CD14-positive monocyte (primary cell): ENCODE measurements at regions not wholly inside any gene's neighbourhood (a gene's known extent, or its start where the extent isn't known, plus 50 kb on each side); places are given as distances from the start of the nearest gene placed in this dataset.

Experiments used
- DNase-seq, 3 donors: peaks; one replicate each; pipeline ENCODE4 v3.0.0-alpha.2; 2011 to 2022
- H2AFZ ChIP-seq: 2 replicates; pipeline ENCODE4 v1.6.0; 2012; ENCODE audit warnings: mild to moderate bottlenecking, low read depth, low read length, inconsistent platforms; ENCODE audit not compliant: insufficient read depth, poor library complexity, severe bottlenecking
- H3K27ac ChIP-seq, 2 donors: 1 replicate in 1 of 2; 2 replicates in 1 of 2; pipeline ENCODE4 v1.5.1; 2012 to 2013; ENCODE audit warnings: low read length in 2 of 2, control low read depth in 1 of 2, inconsistent platforms in 1 of 2, low read depth in 1 of 2, mild to moderate bottlenecking in 1 of 2
- H3K27me3 ChIP-seq, 2 donors: one replicate each; pipeline versions ENCODE4 v1.6.0 to v1.6.1; 2011 to 2013; ENCODE audit warnings: low read length in 2 of 2; ENCODE audit not compliant: control insufficient read depth in 2 of 2, insufficient read depth in 2 of 2
- H3K36me3 ChIP-seq, 2 donors: replicated peaks in 1 of 2; 1 replicate in 1 of 2; 2 replicates in 1 of 2; pipeline versions ENCODE4 v1.5.1 to v1.6.1; 2012 to 2013; ENCODE audit warnings: low read length in 2 of 2, control low read depth in 1 of 2, inconsistent platforms in 1 of 2, mild to moderate bottlenecking in 1 of 2; ENCODE audit not compliant: insufficient read depth in 2 of 2, control insufficient read depth in 1 of 2
- H3K4me1 ChIP-seq, 2 donors: 1 replicate in 1 of 2; 2 replicates in 1 of 2; pipeline versions ENCODE4 v1.5.1 to v1.6.1; 2012 to 2013; ENCODE audit warnings: low read length in 2 of 2, control low read depth in 1 of 2, inconsistent platforms in 1 of 2, mild to moderate bottlenecking in 1 of 2, moderate library complexity in 1 of 2; ENCODE audit not compliant: insufficient read depth in 2 of 2, control insufficient read depth in 1 of 2
- H3K4me2 ChIP-seq: replicated peaks from 2 replicates; pipeline ENCODE3; 2012; ENCODE audit warnings: low read length, moderate library complexity, mild to moderate bottlenecking; ENCODE audit not compliant: poor library complexity, severe bottlenecking; ENCODE audit errors: extremely low read depth
- H3K4me3 ChIP-seq, 3 experiments: fragments of 200-600 bp in 1 of 3; sonication (generic) in 1 of 3; replicated peaks in 1 of 3; 1 replicate in 2 of 3; 2 replicates in 1 of 3; pipeline ENCODE4 v1.5.1; 2011 to 2013; ENCODE audit warnings: low read length in 3 of 3, mild to moderate bottlenecking in 3 of 3, control low read depth in 2 of 3, low read depth in 2 of 3, inconsistent platforms in 1 of 3, moderate library complexity in 1 of 3
- H3K79me2 ChIP-seq: 2 replicates; pipeline ENCODE4 v1.6.0; 2012; ENCODE audit warnings: mild to moderate bottlenecking, control low read depth, inconsistent platforms, low read length, moderate library complexity; ENCODE audit not compliant: insufficient read depth
- H3K9ac ChIP-seq: 2 replicates; pipeline ENCODE4 v1.6.0; 2017; ENCODE audit warnings: low read length, mild to moderate bottlenecking; ENCODE audit not compliant: insufficient read depth, poor library complexity, severe bottlenecking
- H3K9me3 ChIP-seq, 2 donors: replicated peaks in 1 of 2; 1 replicate in 1 of 2; 2 replicates in 1 of 2; pipeline versions ENCODE4 v1.5.1 to v1.6.1; 2012 to 2013; ENCODE audit warnings: low read length in 2 of 2, control low read depth in 1 of 2; ENCODE audit not compliant: control insufficient read depth in 1 of 2, insufficient read depth in 1 of 2
- H4K20me1 ChIP-seq: 2 replicates; pipeline ENCODE4 v1.6.0; 2012; ENCODE audit warnings: mild to moderate bottlenecking, low read length, control low read depth, moderate library complexity; ENCODE audit not compliant: insufficient read depth
- H3K27ac Mint-ChIP-seq, 7 donors: one replicate each; pipeline ENCODE4 v1.8.0; 2020; ENCODE audit warnings: mild to moderate bottlenecking in 7 of 7, mixed read lengths in 7 of 7, moderate library complexity in 6 of 7, inconsistent platforms in 2 of 7
- H3K27me3 Mint-ChIP-seq, 3 donors: one replicate each; pipeline ENCODE4 v1.8.0; 2021 to 2022; ENCODE audit warnings: low read depth in 3 of 3, mild to moderate bottlenecking in 3 of 3, mixed read lengths in 3 of 3, moderate library complexity in 3 of 3, inconsistent platforms in 1 of 3
- H3K36me3 Mint-ChIP-seq, 2 donors: one replicate each; pipeline ENCODE4 v1.8.0; 2020; ENCODE audit warnings: mixed read lengths in 2 of 2, inconsistent platforms in 1 of 2, mild to moderate bottlenecking in 1 of 2
- H3K4me1 Mint-ChIP-seq: one replicate; pipeline ENCODE4 v1.8.0; 2020; ENCODE audit warnings: mild to moderate bottlenecking, mixed read lengths
- H3K4me3 Mint-ChIP-seq, 2 donors: one replicate each; pipeline ENCODE4 v1.8.0; 2020; ENCODE audit warnings: mild to moderate bottlenecking in 2 of 2, mixed read lengths in 2 of 2, moderate library complexity in 1 of 2
- H3K9me3 Mint-ChIP-seq, 7 donors: one replicate each; pipeline ENCODE4 v1.8.0; 2020 to 2022; ENCODE audit warnings: mixed read lengths in 7 of 7, mild to moderate bottlenecking in 6 of 7, moderate library complexity in 6 of 7, inconsistent platforms in 2 of 7
- CTCF ChIP-seq: fragments of 200-600 bp; IDR thresholded peaks from one replicate; pipeline ENCODE4 v1.8.0; 2022; ENCODE audit warnings: antibody characterized with exemption, mild to moderate bottlenecking
- WGBS: methylation state at CpG from one replicate; pipeline ENCODE4 v1.1.5; 2013; ENCODE audit warnings: missing lambda C conversion rate; ENCODE audit not compliant: insufficient coverage; 5-methylcytosine and 5-hydroxymethylcytosine counted together
- intact Hi-C, 2 donors: fragments of 100-400 bp; cut with micrococcal nuclease; formaldehyde crosslinking; loops; one replicate each; pipeline versions ENCODE4 v1.15.0 to v1.15.1; 2023

DNA sequence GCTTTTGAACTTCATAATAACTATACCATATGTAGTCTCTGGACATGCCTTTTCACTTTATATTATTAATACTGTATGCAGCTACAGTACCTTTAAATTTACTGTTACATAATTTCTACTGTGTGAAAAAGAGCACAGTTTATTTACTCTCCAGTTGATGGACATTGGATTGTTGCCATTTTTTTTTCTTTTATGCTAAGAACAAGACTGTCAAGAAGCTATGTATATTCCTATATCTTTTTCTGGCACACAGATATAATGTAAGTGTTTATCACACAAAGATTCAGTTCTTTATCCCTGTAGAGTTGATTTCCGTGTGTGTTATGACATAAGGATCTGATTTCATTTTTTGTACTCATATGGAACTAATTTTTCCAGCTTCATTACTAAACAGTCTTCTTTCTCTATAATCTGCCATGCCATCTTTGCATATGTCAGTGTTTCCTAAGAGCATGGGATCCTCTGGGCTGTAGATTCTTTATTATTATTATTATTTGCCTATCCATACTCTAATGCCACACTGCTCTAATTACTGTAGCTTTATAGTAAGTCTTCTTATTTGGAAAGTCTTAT, 593.0 kb upstream of the ATP2B1 start:
- no peak overlapping the region for H3K27ac ChIP-seq
- Mint-ChIP-seq H3K36me3 (no peaks in the 10 kb centered on the region), H3K4me3 (no peak overlapping the region), H3K27ac (no peak overlapping the region), H3K27me3 (peaks cover 0 to 1% (median 0%) of the 10 kb centered on the region in 3 donors), H3K4me1 (peaks cover 5% of the 10 kb centered on the region), H3K9me3 (peaks cover 0 to 2% (median 0%) of the 10 kb centered on the region in 7 donors)
- no peak overlapping the region for H3K4me2 ChIP-seq
- WGBS: no CpG with 5 or more reads among the region's 1 CpG
- H3K27me3 ChIP-seq: no peaks in the 10 kb centered on the region
- no peak overlapping the region for H3K4me3 ChIP-seq
- no peaks in the 10 kb centered on the region for H3K79me2 ChIP-seq
- no peak for TF ChIP-seq CTCF
- H3K4me1 ChIP-seq: no peaks in the 10 kb centered on the region
- H4K20me1 ChIP-seq: no peaks in the 10 kb centered on the region
- no peak overlapping the region for H2AFZ ChIP-seq
- intact Hi-C loops: no loop called here
- DNase-seq: no peak
- H3K36me3 ChIP-seq: no peaks in the 10 kb centered on the region
- no peak overlapping the region for H3K9ac ChIP-seq
- no peaks in the 10 kb centered on the region for H3K9me3 ChIP-seq

DNA sequence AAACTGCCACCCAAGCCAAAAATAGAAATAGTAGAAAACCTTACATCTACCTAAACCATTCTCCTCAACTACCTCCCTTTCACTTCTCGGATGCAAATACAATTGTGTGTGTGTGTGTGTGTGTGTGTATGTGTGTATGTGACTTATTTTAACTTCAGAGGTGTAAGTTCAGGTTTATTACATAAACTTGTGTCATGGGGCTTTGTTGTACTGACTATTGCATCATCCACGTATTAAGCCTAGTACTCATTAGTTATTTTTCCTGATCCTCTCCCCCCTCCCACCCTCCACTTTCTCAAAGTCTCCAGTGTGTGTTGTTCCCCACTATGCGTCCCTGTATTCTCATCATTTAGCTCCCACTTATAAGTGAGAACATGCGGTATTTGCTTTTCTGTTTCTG, 592.5 kb upstream of the ATP2B1 start:
- 65% methylated on average over 2 of the region's 4 CpGs for WGBS

More for the DNA sequence above, 592.5 kb upstream of the ATP2B1 start:
- no peak overlapping the region for H3K27ac ChIP-seq
- no peaks in the 10 kb centered on the region for H3K27me3 ChIP-seq
- Mint-ChIP-seq H3K4me1 (peaks cover 5% of the 10 kb centered on the region), H3K9me3 (peaks cover 0 to 2% (median 0%) of the 10 kb centered on the region in 7 donors), H3K27ac (no peak overlapping the region), H3K4me3 (no peak overlapping the region), H3K36me3 (no peaks in the 10 kb centered on the region), H3K27me3 (peaks cover 0 to 1% (median 0%) of the 10 kb centered on the region in 3 donors)
- no peak overlapping the region for H3K4me2 ChIP-seq
- no peaks in the 10 kb centered on the region for H4K20me1 ChIP-seq
- no peak for TF ChIP-seq CTCF
- H3K9ac ChIP-seq: no peak overlapping the region
- H3K9me3 ChIP-seq: no peaks in the 10 kb centered on the region
- H3K4me3 ChIP-seq: no peak overlapping the region
- DNase-seq: no peak
- H2AFZ ChIP-seq: no peak overlapping the region
- no peaks in the 10 kb centered on the region for H3K36me3 ChIP-seq
- H3K4me1 ChIP-seq: no peaks in the 10 kb centered on the region
- intact Hi-C loops: no loop called here
- H3K79me2 ChIP-seq: no peaks in the 10 kb centered on the region
